ENCODE measurements at regions not wholly inside any gene's neighbourhood (a gene's known extent, or its start where the extent isn't known, plus 50 kb on each side); places are given as distances from the start of the nearest gene placed in this dataset.

DNA sequence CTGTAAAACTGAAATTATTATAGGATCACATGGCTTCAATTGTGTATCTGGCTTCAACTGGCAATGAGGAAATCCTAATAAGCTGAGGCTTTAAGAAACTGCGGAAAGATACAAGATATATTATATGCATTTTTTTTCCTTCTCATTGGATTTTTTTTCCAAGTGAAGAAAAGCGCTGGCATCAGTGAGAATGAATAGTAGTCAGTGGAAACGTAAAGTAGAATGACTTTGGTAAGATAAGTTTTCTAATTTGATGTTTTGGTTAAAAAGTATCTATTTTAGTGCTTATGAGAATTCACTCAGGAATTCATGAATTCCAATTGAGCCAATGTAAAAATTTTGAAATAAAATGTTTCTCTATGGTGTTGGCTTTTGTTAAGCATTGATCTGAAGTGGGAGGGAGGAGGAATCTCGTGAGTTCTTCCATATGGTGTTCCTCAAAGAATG is 173.5 kb upstream of the FRMD6 start:
- 8 to 100% (median 89%) methylated on average over 1 to 4 of the region's 4 CpGs for WGBS, 10 experiments
- ATAC-seq (replicated peaks in 6 of 8) = peak in 1 of 8 experiments; percentile 47
- Histone ChIP-seq H3K27ac (no peak overlapping the region), H3K4me3 (no peak overlapping the region), H3K4me1 (replicated peaks in 1 of 2) (no peaks in the 10 kb centered on the region)
- in situ Hi-C loops (cut with MboI; ENCODE audit: low pct_unique_long_range_greater_than_20kb in 2 of 9, low sequenced_read_pairs in 9 of 9, unreplicated experiment in 9 of 9) = no loop called here

DNA sequence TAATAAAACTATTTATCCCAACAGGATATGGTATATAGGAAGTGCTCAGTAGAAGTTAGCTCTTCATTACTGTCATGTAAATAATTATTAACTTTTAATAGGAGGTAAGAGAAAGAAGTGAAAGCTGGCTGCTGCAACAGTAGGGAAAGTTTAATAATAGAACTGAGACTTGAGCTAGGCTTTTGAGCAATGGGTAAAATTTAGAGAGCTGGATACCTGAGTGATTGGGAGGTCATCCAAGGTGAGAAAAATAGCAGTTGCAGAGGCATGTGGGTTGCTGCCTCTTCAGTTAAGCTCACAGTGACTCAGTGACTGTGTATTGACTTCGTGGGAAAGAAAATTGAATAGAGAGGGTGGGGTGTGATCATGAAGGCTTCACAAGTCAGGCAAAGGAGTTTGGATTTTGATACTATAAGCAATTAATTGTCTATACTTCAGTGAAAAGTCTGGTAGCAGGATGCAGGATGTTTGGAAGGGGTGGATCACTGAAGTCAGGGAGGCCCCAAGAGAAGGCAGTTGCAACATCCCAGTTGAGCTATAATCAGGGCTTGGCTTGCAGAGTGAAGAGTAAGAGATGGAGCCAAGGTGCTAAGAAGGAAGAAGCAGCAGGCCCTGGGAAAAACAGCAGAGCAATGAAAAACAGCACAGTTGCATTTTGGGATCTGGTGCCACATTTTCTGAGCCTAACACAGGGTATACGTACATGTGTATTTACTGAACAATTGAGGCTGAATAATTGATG is 172.0 kb upstream of the FRMD6 start:
- no peak overlapping the region for H3K27ac ChIP-seq
- in situ Hi-C loops (cut with MboI; ENCODE audit: low pct_unique_long_range_greater_than_20kb in 2 of 9, low sequenced_read_pairs in 9 of 9, unreplicated experiment in 9 of 9) = no loop called here
- no peaks in the 10 kb centered on the region for H3K4me1 ChIP-seq (replicated peaks in 1 of 2)
- ATAC-seq (replicated peaks in 6 of 8) = peak in 1 of 8 experiments; percentile 30
- WGBS, 10 experiments = 0 to 100% (median 80%) methylated on average over 1 to 2 of the region's 2 CpGs
- no peak overlapping the region for H3K4me3 ChIP-seq

DNA sequence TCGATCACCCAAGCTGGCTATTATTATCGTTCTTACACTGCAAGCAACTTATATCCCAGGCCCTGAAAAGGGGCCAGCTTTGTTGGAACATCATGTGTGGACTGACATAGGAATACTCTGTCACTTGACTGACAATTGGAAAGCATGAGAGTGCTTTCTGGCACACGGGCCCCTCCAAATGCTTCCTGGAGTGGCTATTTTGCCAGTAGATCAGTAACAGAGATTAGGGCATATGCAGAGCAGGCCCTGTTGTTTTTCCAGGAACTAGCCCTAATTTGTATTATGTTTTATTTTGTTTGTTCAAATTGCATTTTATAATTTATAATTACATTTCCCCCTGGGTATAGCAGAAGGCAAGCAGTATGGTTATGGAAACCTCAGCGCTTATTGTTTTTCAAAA is 170.1 kb upstream of the FRMD6 start:
- 71 to 100% (median 95%) methylated on average over 1 to 4 of the region's 4 CpGs; no CpG with 5 or more reads in 1 of the 10 experiments for WGBS, 10 experiments
- peak in 1 of 8 experiments; percentile 65 for ATAC-seq (replicated peaks in 6 of 8)
- Histone ChIP-seq H3K4me1 (replicated peaks in 1 of 2) (no peaks in the 10 kb centered on the region), H3K4me3 (no peak overlapping the region), H3K27ac (no peak overlapping the region)
- in situ Hi-C loops (cut with MboI; ENCODE audit: low pct_unique_long_range_greater_than_20kb in 2 of 9, low sequenced_read_pairs in 9 of 9, unreplicated experiment in 9 of 9) = no loop called here

DNA sequence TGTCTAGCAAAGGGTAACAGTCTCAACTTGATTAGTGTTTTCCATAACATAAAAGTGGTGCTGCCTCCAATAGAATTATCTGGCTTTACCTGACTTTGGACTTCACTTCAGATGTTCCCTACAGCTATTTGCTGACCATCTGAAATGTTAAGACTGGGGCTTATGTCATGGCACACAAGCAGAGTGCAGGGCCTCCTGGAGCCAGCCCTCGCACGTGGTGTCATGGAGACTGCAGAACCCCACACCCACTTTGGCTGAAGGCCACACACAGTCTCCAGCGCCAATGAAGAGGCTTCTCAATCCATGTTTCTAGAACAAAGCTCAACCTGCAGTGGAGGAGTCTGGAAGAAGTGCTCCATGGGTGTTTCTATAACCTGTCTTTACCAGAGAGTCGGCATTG is 169.6 kb upstream of the FRMD6 start:
- WGBS, 10 experiments = 57 to 100% (median 90%) methylated on average over 1 to 4 of the region's 4 CpGs; no CpG with 5 or more reads in 6 of the 10 experiments
- no peak overlapping the region for H3K27ac ChIP-seq
- peak in 2 of 8 experiments; percentile 61 for ATAC-seq (replicated peaks in 6 of 8)
- H3K4me3 ChIP-seq = no peak overlapping the region
- H3K4me1 ChIP-seq (replicated peaks in 1 of 2) = no peaks in the 10 kb centered on the region
- in situ Hi-C loops (cut with MboI; ENCODE audit: low pct_unique_long_range_greater_than_20kb in 2 of 9, low sequenced_read_pairs in 9 of 9, unreplicated experiment in 9 of 9) = no loop called here

DNA sequence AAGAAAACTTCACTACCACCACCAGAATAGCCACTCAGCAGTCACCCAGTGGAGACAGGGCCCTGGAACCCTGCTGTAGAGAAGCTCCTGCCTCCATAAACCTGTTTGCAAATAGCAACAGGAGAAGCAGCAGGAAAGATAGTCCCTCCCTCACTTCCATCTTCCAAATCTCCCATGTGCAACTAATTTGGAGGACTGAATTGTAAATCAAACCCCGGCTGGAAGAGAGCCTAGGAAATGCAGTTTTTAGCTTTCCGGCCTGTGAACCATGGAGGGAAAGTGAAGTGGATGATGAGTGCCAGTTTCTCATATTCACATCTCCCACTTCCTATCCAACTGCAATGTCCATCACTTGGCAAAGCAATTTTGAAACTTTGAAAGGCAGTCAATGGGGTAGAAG is 167.2 kb upstream of the FRMD6 start:
- 0 to 100% (median 20%) methylated on average over 1 to 2 of the region's 2 CpGs; no CpG with 5 or more reads in 5 of the 10 experiments for whole genome bisulfite sequencing, 10 experiments

DNA sequence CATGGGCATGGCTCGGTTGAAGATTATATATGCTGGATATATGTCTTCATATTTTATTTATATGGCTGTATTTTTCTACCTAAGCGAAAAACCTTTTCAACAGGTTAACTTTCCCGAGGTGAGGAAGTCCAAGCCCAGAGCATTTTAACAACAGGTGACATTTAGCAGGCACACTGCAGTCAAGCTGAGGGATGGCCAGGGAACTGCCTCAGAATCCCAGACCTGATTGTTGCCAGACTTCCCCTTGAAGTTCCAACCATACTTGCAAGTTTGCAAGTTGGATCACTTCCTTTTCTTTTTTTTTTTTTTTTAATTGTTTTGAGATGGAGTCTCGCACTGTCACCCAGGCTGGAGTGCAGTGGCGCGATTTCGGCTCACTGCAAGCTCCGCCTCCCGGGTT is 166.0 kb upstream of the FRMD6 start:
- in situ Hi-C loops (cut with MboI; ENCODE audit: low pct_unique_long_range_greater_than_20kb in 2 of 9, low sequenced_read_pairs in 9 of 9, unreplicated experiment in 9 of 9) = no loop called here
- H3K4me3 ChIP-seq = no peak overlapping the region
- WGBS, 10 experiments = 69 to 100% (median 100%) methylated on average over 1 to 6 of the region's 9 CpGs
- ATAC-seq (replicated peaks in 6 of 8) = no peak
- no peak overlapping the region for H3K27ac ChIP-seq
- no peaks in the 10 kb centered on the region for H3K4me1 ChIP-seq (replicated peaks in 1 of 2)

More for the DNA sequence above, 167.2 kb upstream of the FRMD6 start:
- Histone ChIP-seq H3K27ac (no peak overlapping the region), H3K4me3 (no peak overlapping the region), H3K4me1 (replicated peaks in 1 of 2) (no peaks in the 10 kb centered on the region)
- in situ Hi-C loops (cut with MboI; ENCODE audit: low pct_unique_long_range_greater_than_20kb in 2 of 9, low sequenced_read_pairs in 9 of 9, unreplicated experiment in 9 of 9) = no loop called here
- peak in 3 of 8 experiments; percentile 75 to 82 (median 80) for ATAC-seq (replicated peaks in 6 of 8)

DNA sequence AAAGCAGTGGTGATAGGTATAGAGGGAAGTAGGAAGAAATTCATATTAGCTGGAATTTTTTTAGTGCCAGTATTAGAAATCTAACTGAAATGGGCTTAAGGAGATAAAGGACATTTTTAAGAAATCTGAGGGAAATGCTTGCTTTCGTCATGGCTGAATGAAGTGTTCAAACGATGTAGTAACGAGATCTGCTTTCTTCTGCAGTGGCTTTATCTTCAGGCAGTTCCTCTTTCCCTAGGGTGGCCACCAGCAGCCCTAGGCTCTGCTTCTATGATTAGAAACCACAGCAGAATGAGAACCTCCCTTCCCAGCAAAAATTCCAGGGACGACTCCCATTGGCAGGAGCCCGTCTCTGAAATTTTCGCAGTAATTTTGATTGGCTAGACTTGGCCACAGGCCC is 163.9 kb upstream of the FRMD6 start:
- in situ Hi-C loops (cut with MboI; ENCODE audit: low pct_unique_long_range_greater_than_20kb in 2 of 9, low sequenced_read_pairs in 9 of 9, unreplicated experiment in 9 of 9) = no loop called here
- WGBS, 10 experiments = 70 to 100% (median 77%) methylated on average over 1 to 6 of the region's 6 CpGs; no CpG with 5 or more reads in 2 of the 10 experiments
- no peak overlapping the region for H3K4me3 ChIP-seq

DNA sequence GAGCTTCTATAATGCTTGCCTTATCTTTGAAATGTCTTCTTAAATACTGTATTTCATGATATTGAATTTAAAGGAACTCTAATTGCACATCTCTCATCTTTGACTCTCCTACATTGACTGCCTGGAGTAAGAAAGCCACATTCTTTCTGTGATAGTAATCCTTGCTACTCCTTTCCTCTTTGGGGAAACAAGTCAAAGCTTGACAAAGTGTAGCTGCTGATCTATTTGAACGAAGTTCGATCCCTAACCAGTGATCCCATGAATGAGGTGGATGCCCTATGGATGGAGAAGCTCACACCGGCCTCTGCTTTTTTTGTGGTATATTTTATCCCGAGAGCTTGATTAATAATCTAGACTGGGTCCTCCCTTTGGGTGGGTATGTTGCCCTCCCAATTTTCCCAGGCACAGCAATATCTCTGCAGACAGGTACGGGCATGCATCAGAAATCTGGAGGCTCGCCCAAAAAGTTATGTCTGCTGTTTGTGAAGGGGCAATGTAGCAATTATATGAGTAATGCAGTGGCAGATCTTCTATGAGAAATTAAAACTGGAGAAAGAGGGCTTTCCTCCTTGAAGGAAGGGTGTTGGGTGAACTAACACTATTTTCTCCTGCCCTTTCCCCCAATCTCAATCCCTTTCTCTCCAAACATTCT is 163.0 kb upstream of the FRMD6 start:
- no peak overlapping the region for H3K27ac ChIP-seq
- H3K4me1 ChIP-seq (replicated peaks in 1 of 2) = no peaks in the 10 kb centered on the region
- H3K4me3 ChIP-seq = no peak overlapping the region
- ATAC-seq (replicated peaks in 6 of 8) = no peak
- in situ Hi-C loops (cut with MboI; ENCODE audit: low pct_unique_long_range_greater_than_20kb in 2 of 9, low sequenced_read_pairs in 9 of 9, unreplicated experiment in 9 of 9) = no loop called here
- 80 to 100% (median 92%) methylated on average over 1 to 5 of the region's 6 CpGs; no CpG with 5 or more reads in 2 of the 10 experiments for WGBS, 10 experiments

More for the DNA sequence above, 163.9 kb upstream of the FRMD6 start:
- peak in 1 of 8 experiments; percentile 26 for ATAC-seq (replicated peaks in 6 of 8)
- Histone ChIP-seq H3K27ac (no peak overlapping the region), H3K4me1 (replicated peaks in 1 of 2) (no peaks in the 10 kb centered on the region)

DNA sequence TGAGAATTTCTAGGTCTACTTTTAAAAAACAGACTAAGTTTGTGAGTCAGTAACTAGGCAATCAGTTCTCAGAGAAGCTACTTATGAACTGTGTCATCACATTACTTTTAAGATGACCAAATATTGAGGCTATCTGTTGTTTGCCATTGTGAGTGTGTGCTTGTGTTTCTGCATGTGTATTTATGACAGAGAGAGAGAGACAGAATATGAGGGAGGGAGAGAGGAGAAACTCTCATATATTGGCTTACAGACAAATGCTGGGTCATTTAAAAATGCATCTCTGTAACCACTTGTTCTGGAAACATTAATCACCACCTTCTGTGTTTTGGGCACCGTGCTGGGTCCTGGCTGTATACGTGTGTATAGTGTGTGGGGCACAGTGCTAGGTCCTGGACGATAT is 161.5 kb upstream of the FRMD6 start:
- ATAC-seq (replicated peaks in 6 of 8) = peak in 1 of 8 experiments; percentile 54
- in situ Hi-C loops (cut with MboI; ENCODE audit: low pct_unique_long_range_greater_than_20kb in 2 of 9, low sequenced_read_pairs in 9 of 9, unreplicated experiment in 9 of 9) = no loop called here

DNA sequence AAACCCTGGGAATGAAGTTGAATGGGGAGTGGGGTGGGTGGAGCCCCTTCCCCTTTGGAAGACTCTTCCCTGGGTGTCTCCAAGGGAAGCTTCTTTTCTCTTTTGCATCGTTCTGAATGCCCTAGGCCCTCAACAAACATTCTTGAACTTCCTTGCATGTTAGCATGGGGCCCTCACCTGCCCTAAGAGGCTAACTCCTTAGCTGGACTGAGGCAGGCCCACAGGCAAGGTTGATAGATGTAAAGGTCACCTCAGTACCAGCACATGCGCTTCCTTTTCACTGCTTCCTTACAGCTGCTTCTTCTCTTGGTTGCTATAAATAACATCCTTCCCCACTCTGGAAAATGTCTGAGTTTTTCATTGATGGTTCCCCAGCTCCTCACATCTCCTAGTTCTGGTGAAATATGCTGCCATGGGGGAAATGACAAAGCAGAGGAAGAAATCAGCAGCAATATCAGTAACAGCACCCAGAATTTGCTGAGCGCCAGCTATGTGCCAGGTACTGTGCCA is 160.6 kb upstream of the FRMD6 start:
- in situ Hi-C loops (cut with MboI; ENCODE audit: low pct_unique_long_range_greater_than_20kb in 2 of 9, low sequenced_read_pairs in 9 of 9, unreplicated experiment in 9 of 9) = no loop called here
- Histone ChIP-seq H3K4me1 (replicated peaks in 1 of 2) (no peaks in the 10 kb centered on the region), H3K27ac (no peak overlapping the region), H3K4me3 (no peak overlapping the region)
- no peak for ATAC-seq (replicated peaks in 6 of 8)
- 43 to 100% (median 100%) methylated on average over 1 to 3 of the region's 3 CpGs; no CpG with 5 or more reads in 4 of the 10 experiments for WGBS, 10 experiments

More for the DNA sequence above, 161.5 kb upstream of the FRMD6 start:
- H3K4me3 ChIP-seq = no peak overlapping the region
- H3K4me1 ChIP-seq (replicated peaks in 1 of 2) = no peaks in the 10 kb centered on the region
- WGBS, 10 experiments = 64 to 100% (median 79%) methylated on average over 1 to 3 of the region's 3 CpGs; no CpG with 5 or more reads in 6 of the 10 experiments
- H3K27ac ChIP-seq = no peak overlapping the region

DNA sequence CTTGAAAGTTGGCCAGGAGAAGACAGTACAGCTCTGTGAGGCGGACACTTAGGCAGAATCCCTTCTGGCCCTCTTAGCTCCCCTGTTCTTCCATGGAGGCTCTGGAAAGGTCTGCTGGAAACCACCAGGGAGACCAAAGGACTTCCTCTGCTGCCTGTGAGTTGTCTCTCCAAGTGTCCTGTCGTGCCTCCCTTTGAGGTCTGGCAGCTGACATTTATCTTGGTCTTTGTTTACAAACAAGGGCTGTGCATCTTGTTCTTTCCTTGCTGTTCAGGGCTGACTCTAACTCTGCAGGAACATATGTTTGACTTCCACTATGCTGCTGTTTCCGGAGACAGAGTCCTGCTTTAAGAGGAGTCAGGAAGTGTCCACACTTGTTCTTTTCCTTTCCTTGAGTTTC is 159.9 kb upstream of the FRMD6 start:
- no peak overlapping the region for H3K4me3 ChIP-seq
- no peak for ATAC-seq (replicated peaks in 6 of 8)
- H3K4me1 ChIP-seq (replicated peaks in 1 of 2) = no peaks in the 10 kb centered on the region
- in situ Hi-C loops (cut with MboI; ENCODE audit: low pct_unique_long_range_greater_than_20kb in 2 of 9, low sequenced_read_pairs in 9 of 9, unreplicated experiment in 9 of 9) = no loop called here
- no peak overlapping the region for H3K27ac ChIP-seq
- 60 to 100% (median 83%) methylated on average over 1 to 3 of the region's 3 CpGs; no CpG with 5 or more reads in 1 of the 10 experiments for WGBS, 10 experiments

DNA sequence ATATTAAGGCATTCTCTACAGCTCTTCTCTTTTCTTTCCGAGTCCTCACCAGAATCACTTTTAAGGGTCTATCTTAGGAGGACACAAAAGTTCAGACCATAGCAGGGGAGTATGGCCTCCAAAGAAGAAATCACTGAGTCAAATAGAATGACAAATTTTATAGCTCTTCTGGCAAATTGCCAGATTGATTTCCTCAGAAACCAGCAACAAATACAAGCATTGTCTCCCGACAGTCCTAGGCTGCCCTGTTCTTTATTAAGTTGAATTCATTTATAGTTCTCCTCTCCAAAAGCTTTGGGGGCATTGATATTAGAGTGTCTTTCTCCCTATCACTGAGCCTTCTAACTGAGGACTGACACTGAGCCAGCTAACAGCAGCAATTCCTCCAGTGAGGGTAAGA is 156.4 kb upstream of the FRMD6 start:
- Histone ChIP-seq H3K4me1 (replicated peaks in 1 of 2) (no peaks in the 10 kb centered on the region), H3K4me3 (no peak overlapping the region), H3K27ac (no peak overlapping the region)
- in situ Hi-C loops (cut with MboI; ENCODE audit: low pct_unique_long_range_greater_than_20kb in 2 of 9, low sequenced_read_pairs in 9 of 9, unreplicated experiment in 9 of 9) = no loop called here
- no peak for ATAC-seq (replicated peaks in 6 of 8)
- 50 to 100% (median 83%) methylated on average over 1 to 2 of the region's 2 CpGs; no CpG with 5 or more reads in 1 of the 10 experiments for WGBS, 10 experiments
